GM23338 (cell line): ENCODE measurements at regions not wholly inside any gene's neighbourhood (a gene's known extent, or its start where the extent isn't known, plus 50 kb on each side); places are given as distances from the start of the nearest gene placed in this dataset.

Experiments used
- CTCF ChIP-seq, 2 experiments: fragments of 200-600 bp in 1 of 2; sonication (generic) in 1 of 2; conservative IDR thresholded peaks; 2 replicates each; pipeline versions ENCODE4 v1.5.1 to v1.6.1; 2016 to 2017; ENCODE audit warnings: antibody characterized with exemption in 2 of 2, low read depth in 2 of 2, mild to moderate bottlenecking in 2 of 2, moderate library complexity in 1 of 2
- EZH2 ChIP-seq: fragments of 200-600 bp; sonication (generic); IDR thresholded peaks from one replicate; pipeline ENCODE4 v1.8.0; 2017; ENCODE audit warnings: antibody characterized with exemption, mild to moderate bottlenecking, low read depth; ENCODE audit not compliant: unreplicated experiment
- EZH2phosphoT487 ChIP-seq: fragments of 200-600 bp; sonication (generic); IDR thresholded peaks from one replicate; pipeline ENCODE4 v1.8.1; 2018; ENCODE audit warnings: antibody characterized with exemption; ENCODE audit not compliant: unreplicated experiment
- POLR2AphosphoS5 ChIP-seq: IDR thresholded peaks from 2 replicates; pipeline ENCODE4 v1.6.1; 2016; ENCODE audit warnings: antibody characterized with exemption, low read depth
- REST ChIP-seq: IDR thresholded peaks from one replicate; pipeline ENCODE4 v1.6.1; 2018; ENCODE audit warnings: antibody characterized with exemption; ENCODE audit not compliant: unreplicated experiment
- ZNF114 ChIP-seq: fragments of 250-450 bp; sonication (Bioruptor Pico); IDR thresholded peaks from 2 replicates; pipeline ENCODE4 v1.5.0; 2020; ENCODE audit warnings: mild to moderate bottlenecking, moderate library complexity

- TF ChIP-seq POLR2AphosphoS5 (no peak), ZNF114 (CRISPR knock-in tag) (no peak), EZH2phosphoT487 (no peak), REST (no peak), CTCF (conservative IDR thresholded peaks at IDR 0.05; ENCODE audit: low read depth in 2 of 2) (no peak), EZH2 (no peak)
Measured at GRCh38 chr11:133656082-133656635, 123.9 kb upstream of the OPCML start.
